Caki2 (cell line): ENCODE measurements at regions not wholly inside any gene's neighbourhood (a gene's known extent, or its start where the extent isn't known, plus 50 kb on each side); places are given as distances from the start of the nearest gene placed in this dataset.

Experiments
- DNase-seq: peaks from one replicate; pipeline ENCODE4 v3.0.0-alpha.2; 2015; ENCODE audit warnings: low read depth
- in situ Hi-C: cut with HindIII; loops from 2 replicates; pipeline ENCODE4 v1.10.0; 2016; ENCODE audit warnings: low sequenced_read_pairs, low pct_unique_long_range_greater_than_20kb, mixed read lengths

DNA sequence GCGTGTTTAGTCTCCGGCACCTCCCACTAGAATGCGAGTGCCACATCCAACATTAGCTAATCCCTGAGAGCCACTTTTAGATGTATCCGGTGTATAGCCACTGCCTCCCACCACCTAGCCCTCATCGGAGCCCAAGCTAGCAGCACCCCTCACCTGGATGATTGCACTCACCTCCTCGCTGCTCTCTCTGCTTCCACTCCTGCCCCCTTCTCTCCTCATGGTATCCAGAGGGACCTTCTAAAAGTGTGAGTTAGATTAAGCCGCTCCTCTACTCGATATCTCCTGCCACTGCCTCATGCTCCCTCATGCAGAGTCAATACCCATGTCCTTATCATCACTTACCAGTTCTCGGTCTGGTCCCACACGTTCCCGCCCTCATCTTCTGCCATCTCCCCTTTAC lies 125.3 kb downstream of the RAB11FIP2 start:
- in situ Hi-C loops = no loop called here
- no peak for DNase-seq

DNA sequence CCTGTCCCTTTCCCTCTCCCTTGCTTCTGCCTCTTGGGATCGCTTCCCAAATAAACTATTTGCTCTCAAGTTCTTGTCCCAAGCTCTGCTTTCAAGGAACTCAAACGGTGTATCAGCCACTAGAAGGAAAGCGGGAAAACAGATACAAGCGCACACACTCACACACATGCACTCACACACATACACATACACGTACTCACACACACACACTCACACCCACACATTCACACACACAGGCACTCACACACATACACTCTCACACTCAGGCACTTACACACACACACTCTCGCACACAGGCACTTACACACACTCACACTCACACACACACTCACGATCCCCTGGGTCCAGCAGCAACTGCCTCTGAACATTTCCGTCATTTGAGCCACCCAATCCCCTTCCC lies 121.9 kb downstream of the RAB11FIP2 start:
- DNase-seq = no peak
- in situ Hi-C loops = no loop called here

DNA sequence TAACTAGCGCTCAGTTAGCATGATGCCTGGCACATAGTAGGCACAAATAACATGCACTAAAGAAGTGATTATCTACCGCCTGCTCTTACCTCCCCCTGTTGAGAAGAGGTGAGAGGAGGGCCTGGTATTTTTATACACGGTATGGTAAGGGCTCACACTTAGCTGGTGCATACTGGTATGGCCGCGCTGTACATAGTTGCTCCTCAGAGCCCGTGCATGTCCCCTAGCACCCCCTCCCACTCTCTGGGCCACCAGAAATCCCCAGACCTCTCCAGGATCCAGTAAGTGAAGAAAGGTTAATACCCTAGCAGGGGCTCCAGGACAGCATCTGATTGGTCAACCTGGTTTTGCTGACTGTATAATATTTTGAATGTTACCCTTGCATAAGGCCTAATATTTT lies 121.4 kb downstream of the RAB11FIP2 start:
- DNase-seq = no peak
- in situ Hi-C loops = no loop called here

DNA sequence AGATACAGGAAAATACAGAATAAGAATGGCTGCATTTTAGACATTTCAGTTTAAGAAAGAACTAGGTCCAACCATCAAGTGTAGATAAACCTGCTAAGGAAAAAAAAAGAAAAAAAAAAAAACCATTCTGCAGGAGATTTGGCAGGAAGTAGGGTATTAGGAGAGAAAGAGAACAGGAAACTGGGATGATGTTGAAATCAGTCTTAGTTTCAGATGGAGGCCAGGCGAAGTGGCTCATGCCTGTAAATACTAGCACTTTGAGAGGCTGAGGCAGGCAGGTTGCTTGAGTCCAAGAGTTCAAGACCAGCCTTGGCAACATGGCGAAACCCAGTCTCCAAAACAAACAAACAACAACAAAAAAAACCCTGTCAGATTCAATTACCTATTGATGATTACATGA lies 120.2 kb downstream of the RAB11FIP2 start:
- DNase-seq = no peak

DNA sequence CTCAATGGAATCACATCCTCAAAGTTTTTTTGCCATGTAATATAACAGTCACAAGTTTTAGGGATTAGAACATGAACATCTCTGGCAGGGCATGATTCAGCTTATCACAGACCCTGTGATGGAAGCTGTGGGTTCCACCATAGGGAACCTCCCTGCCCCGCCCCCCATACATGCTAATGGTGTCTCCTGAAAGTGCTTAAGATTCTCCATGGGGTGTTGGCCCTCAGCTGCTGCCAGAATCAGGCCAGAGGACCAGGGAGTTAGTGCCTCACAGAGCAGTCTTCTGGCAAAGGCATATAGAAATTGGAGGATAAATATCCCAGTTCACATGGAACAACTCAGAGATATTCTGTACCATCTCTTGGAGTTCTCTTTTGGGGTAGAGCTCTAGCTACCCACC lies 119.4 kb downstream of the RAB11FIP2 start:
- in situ Hi-C loops = no loop called here
- no peak for DNase-seq

More for the DNA sequence above, 120.2 kb downstream of the RAB11FIP2 start:
- in situ Hi-C loops = no loop called here

DNA sequence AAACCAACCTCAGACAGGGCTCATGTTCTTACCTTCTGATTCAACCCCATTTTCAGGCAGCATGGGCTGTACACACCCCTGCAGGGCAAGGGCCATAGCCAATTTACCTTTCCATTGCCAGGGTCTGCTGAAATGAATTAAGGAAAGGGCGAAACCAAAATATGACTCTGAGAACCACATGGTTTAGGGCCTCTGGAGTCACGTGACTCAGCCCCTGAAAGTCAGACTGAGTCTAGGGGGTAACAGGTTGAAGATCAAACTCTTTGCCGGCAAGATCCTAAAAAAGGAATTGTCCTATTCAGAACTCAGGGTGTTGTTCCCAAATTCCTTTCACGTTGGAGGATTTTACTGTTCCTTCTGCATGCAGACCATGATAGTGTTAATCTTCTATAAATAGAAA lies 118.9 kb downstream of the RAB11FIP2 start:
- no peak for DNase-seq
- in situ Hi-C loops = no loop called here

- DNase-seq = no peak
- in situ Hi-C loops = no loop called here
Observed at GRCh38 chr10:117928281-117928680, 118.5 kb downstream of the RAB11FIP2 start.

DNA sequence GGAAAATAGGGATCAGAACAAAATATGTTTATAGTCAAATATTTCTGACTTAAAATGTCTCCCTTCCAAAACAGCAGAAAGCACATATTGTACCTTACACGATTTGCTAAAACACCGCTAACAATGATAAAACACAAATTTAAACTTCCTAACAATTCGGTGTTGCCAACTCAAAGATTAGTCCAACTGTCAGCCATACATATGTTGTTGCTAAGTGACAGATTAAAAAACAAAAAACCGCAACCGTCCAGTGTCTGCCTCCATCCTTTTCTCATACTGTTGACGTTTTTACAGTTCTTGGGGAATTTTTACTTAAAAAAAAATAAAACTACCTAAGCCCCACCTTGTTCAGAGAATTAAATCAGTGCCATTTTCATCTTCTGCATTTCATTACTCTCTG lies 118.0 kb downstream of the RAB11FIP2 start:
- DNase-seq = no peak
- in situ Hi-C loops = no loop called here

DNA sequence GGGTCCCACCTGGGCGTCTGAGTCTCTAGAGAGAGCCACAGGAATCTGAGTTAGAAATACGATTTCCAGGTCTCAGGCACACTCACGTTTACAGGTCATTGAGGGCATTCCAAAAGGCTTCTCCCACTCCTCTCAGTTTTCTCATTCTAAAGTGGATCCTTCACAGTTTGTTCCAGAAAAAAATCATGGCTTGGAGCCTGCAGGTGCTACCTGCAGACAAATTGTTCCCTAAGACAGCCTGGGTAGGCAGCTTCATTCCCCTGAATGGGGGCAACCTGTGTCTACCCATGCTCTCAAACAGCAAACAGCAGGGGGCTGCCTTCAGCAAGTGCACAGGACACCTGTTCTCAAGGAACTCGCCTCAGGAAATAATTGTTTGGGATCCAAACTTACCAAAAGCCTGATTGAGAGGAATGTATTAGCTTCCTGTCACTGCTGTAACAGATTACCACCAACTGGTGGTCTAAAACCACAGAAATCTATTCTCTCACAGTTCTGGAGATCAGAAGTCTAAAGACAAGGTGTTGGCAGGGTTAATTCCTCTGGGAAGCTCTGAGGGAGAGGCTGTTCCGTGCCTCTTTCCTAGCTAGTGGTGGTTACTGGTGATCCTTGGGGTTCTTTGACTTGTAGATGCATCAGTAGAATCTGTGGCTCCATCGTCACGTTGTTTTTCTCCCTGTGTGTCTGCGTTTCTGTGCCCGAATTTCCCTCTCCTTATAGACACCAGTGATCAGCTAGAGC lies 117.2 kb downstream of the RAB11FIP2 start:
- no peak for DNase-seq
- in situ Hi-C loops = no loop called here

DNA sequence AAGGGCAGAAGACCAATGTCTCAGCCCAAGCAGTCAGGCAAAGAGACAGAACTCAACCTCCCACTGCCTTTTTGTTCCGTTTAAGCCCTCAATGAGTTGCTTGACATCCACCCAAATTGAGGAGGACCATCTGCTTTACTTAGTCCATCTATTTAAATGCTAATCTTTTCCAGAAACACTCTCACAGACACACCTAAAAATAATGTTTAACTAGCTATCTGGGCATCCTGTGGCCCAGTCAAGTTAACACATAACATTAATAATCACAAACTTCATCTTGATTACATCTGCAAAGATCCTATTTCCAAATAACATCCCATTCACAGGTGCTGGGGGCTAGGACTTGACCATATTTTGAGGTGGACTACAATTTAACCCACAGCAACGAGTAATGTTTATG lies 115.7 kb downstream of the RAB11FIP2 start:
- in situ Hi-C loops = no loop called here

GRCh38 chr10:117933036-117933435 lies 113.7 kb downstream of the RAB11FIP2 start:
- in situ Hi-C loops = no loop called here
- no peak for DNase-seq

More for the DNA sequence above, 115.7 kb downstream of the RAB11FIP2 start:
- DNase-seq = no peak

- no peak for DNase-seq
- in situ Hi-C loops = no loop called here
Observed at GRCh38 chr10:117934477-117934876, 112.3 kb downstream of the RAB11FIP2 start.

DNA sequence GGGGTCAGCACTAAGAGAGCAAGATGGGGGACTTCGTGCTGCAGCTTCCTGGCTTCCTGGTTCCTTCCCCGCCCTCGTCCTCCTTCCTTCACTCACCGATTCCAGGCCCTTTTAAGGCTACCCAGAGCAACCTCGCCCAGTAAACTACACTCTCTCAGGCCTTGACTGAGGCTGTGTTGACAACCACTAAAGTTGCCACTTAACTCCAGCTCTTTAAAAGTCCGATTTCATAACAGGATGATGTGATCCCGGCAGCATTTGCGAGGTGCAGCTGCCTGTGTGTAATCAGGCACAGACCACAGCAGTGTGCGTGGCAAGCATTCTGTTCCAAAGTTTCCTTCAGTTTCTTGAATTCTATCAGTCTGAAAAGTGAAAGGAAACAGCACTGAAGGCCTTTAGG lies 110.6 kb downstream of the RAB11FIP2 start:
- in situ Hi-C loops = no loop called here
- DNase-seq = no peak

DNA sequence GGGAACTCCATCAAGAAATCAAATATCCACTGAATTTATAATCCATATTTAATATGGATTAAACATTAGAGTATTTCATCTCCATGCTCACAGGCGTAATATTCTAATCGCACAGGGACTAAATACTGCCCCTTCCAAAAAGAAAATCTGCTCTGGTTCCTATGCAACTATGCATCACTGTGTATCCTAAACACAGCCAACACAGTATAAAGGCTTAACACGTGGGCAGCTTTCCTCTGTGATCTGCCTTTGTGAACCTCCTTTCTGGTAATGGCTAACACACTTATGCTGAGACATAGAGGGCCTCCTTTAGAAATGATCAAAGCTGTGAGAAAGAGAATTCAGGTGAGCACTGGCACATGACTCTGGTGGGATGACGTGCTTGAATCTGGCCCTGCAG lies 110.2 kb downstream of the RAB11FIP2 start:
- no peak for DNase-seq
- in situ Hi-C loops = no loop called here

DNA sequence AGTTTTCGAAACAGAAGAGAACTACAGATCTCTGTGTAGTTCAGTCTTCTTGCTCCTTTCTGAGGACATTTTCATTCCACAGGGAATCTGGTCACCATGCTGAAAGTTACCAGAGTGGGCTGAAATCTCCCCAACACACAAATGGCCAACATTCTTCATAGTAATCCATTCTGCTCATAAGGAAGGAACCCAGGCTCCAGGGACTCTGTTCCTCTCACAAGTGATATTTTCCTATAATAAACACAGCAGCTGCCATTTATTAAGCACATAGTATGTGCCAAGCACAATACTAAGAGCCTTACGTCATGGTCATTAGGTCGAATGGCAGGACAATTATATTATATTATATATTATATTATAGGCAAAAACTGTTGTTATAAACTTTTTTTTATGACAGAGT lies 109.8 kb downstream of the RAB11FIP2 start:
- in situ Hi-C loops = no loop called here
- DNase-seq = no peak

DNA sequence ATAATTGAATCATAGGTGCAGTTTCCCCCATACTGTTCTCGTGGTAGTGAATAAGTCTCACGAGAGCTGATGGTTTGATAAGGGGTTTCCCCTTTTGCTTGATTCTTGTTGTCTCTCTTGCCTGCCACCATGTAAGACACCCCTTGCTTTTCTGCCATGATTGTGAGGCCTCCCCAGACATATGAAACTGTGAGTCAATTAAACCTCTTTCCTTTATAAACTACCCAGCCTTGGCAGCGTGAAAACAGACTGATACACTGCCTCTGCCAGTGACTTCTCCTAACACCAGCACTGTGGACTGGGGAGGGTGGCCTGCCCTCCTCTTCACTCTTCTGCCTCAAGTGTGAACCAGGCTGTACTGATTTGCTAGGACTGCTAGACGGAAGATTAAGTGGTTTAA lies 108.6 kb downstream of the RAB11FIP2 start:
- DNase-seq = no peak
- in situ Hi-C loops = no loop called here

- in situ Hi-C loops = no loop called here
- DNase-seq = no peak
Observed at GRCh38 chr10:117942226-117942625, 104.5 kb downstream of the RAB11FIP2 start.

DNA sequence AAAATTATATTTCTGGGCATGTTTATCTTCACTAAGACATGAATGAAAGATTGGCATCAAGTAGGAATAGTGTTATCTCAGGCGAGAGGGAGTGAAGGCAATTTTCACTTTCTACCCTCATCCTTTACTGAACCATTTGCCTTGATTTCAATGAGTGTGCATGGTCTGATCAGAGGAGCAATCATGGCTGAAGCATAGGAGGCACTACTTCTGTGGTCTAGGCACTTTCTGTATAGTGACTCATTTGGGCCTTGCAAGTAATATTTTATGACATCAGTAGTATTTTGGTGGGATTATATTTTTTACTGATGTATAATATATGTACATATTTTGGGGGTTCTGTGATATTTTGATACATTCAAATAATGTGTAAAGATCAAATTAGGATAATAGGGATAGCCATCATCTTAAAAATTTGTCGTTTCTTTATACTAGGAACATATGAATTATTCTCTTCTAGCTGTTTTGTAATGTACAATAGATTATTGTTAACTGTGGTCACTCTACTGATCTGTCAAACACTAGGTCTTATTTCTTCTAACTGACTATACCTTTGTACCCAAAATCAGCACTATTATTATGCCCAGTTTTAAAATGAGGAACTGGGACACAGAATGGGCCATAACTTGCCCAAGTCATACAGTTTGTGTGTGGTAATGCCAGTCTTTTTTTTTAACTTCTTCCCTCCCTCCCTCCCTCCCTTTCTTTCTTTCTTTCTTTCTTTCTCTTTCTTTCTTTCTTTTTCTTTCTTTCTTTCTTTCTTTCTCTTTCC lies 101.9 kb downstream of the RAB11FIP2 start:
- in situ Hi-C loops = no loop called here
- DNase-seq = no peak

GRCh38 chr10:117945651-117946050 lies 101.1 kb downstream of the RAB11FIP2 start:
- no peak for DNase-seq
- in situ Hi-C loops = no loop called here
